ENCODE measurements at regions not wholly inside any gene's neighbourhood (a gene's known extent, or its start where the extent isn't known, plus 50 kb on each side); places are given as distances from the start of the nearest gene placed in this dataset.

DNA sequence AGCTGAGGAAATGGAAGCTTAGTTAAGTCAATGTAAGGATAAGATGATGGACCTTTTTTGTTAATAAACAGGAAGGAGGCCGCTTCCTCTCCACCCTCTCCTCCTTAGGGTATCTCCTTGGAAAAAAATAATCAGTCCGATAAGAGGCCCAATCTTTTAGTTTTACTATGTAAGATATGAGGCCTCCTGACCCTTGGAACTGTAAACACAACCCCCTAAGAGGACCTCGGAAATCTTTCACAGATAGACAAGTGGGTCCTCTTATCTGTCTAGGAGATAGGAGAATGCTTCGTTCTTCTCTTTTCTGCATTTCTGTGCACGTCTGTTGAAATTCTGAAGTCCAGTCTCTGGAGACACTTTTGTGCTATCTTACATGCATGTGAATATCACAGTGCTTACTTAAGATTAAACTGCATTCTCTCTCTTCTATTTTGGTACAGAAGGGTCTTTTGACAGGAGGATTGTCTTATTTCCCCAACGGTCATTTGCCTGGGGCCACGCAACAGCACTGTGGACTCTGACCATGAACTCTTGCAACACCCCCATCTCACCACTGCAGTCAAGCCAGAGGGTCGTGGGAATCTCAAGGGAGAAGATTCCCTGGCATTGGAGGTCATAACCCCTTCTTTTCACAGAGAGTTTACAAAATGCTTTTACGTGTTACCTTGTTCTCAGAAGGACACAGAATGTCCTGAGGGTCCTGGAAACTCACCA, 313.0 kb upstream of the RTL1 start (continued):
- TF ChIP-seq ZNF121 (CRISPR knock-in tag; IDR thresholded peaks at IDR 0.05): no peak
- TF ChIP-seq, protein P1, sequence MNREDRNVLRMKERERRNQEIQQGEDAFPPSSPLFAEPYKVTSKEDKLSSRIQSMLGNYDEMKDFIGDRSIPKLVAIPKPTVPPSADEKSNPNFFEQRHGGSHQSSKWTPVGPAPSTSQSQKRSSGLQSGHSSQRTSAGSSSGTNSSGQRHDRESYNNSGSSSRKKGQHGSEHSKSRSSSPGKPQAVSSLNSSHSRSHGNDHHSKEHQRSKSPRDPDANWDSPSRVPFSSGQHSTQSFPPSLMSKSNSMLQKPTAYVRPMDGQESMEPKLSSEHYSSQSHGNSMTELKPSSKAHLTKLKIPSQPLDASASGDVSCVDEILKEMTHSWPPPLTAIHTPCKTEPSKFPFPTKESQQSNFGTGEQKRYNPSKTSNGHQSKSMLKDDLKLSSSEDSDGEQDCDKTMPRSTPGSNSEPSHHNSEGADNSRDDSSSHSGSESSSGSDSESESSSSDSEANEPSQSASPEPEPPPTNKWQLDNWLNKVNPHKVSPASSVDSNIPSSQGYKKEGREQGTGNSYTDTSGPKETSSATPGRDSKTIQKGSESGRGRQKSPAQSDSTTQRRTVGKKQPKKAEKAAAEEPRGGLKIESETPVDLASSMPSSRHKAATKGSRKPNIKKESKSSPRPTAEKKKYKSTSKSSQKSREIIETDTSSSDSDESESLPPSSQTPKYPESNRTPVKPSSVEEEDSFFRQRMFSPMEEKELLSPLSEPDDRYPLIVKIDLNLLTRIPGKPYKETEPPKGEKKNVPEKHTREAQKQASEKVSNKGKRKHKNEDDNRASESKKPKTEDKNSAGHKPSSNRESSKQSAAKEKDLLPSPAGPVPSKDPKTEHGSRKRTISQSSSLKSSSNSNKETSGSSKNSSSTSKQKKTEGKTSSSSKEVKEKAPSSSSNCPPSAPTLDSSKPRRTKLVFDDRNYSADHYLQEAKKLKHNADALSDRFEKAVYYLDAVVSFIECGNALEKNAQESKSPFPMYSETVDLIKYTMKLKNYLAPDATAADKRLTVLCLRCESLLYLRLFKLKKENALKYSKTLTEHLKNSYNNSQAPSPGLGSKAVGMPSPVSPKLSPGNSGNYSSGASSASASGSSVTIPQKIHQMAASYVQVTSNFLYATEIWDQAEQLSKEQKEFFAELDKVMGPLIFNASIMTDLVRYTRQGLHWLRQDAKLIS (CRISPR knock-in tag; IDR thresholded peaks at IDR 0.05): no peak
- TF ChIP-seq, protein P2, sequence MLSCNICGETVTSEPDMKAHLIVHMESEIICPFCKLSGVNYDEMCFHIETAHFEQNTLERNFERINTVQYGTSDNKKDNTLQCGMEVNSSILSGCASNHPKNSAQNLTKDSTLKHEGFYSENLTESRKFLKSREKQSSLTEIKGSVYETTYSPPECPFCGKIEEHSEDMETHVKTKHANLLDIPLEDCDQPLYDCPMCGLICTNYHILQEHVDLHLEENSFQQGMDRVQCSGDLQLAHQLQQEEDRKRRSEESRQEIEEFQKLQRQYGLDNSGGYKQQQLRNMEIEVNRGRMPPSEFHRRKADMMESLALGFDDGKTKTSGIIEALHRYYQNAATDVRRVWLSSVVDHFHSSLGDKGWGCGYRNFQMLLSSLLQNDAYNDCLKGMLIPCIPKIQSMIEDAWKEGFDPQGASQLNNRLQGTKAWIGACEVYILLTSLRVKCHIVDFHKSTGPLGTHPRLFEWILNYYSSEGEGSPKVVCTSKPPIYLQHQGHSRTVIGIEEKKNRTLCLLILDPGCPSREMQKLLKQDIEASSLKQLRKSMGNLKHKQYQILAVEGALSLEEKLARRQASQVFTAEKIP (CRISPR knock-in tag; IDR thresholded peaks at IDR 0.05; ENCODE audit: borderline replicate concordance): no peak
- TF ChIP-seq, protein P3, sequence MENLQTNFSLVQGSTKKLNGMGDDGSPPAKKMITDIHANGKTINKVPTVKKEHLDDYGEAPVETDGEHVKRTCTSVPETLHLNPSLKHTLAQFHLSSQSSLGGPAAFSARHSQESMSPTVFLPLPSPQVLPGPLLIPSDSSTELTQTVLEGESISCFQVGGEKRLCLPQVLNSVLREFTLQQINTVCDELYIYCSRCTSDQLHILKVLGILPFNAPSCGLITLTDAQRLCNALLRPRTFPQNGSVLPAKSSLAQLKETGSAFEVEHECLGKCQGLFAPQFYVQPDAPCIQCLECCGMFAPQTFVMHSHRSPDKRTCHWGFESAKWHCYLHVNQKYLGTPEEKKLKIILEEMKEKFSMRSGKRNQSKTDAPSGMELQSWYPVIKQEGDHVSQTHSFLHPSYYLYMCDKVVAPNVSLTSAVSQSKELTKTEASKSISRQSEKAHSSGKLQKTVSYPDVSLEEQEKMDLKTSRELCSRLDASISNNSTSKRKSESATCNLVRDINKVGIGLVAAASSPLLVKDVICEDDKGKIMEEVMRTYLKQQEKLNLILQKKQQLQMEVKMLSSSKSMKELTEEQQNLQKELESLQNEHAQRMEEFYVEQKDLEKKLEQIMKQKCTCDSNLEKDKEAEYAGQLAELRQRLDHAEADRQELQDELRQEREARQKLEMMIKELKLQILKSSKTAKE (CRISPR knock-in tag; IDR thresholded peaks at IDR 0.05; ENCODE audit: borderline replicate concordance): no peak
- TF ChIP-seq ZNF354B (CRISPR knock-in tag; IDR thresholded peaks at IDR 0.05): no peak
- no peak for TF ChIP-seq TBP (CRISPR knock-in tag; IDR thresholded peaks at IDR 0.05)
- TF ChIP-seq ZNF282 (IDR thresholded peaks at IDR 0.05; ENCODE audit: partially characterized antibody): no peak
- TF ChIP-seq KDM5B (CRISPR knock-in tag; IDR thresholded peaks at IDR 0.05; ENCODE audit: borderline replicate concordance): no peak
- TF ChIP-seq, protein P4, sequence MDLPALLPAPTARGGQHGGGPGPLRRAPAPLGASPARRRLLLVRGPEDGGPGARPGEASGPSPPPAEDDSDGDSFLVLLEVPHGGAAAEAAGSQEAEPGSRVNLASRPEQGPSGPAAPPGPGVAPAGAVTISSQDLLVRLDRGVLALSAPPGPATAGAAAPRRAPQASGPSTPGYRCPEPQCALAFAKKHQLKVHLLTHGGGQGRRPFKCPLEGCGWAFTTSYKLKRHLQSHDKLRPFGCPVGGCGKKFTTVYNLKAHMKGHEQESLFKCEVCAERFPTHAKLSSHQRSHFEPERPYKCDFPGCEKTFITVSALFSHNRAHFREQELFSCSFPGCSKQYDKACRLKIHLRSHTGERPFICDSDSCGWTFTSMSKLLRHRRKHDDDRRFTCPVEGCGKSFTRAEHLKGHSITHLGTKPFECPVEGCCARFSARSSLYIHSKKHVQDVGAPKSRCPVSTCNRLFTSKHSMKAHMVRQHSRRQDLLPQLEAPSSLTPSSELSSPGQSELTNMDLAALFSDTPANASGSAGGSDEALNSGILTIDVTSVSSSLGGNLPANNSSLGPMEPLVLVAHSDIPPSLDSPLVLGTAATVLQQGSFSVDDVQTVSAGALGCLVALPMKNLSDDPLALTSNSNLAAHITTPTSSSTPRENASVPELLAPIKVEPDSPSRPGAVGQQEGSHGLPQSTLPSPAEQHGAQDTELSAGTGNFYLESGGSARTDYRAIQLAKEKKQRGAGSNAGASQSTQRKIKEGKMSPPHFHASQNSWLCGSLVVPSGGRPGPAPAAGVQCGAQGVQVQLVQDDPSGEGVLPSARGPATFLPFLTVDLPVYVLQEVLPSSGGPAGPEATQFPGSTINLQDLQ (CRISPR knock-in tag; IDR thresholded peaks at IDR 0.05): no peak
- TF ChIP-seq RARA (CRISPR knock-in tag; IDR thresholded peaks at IDR 0.05): peak; percentile 69
- TF ChIP-seq HNF4A (CRISPR knock-in tag; IDR thresholded peaks at IDR 0.05): peak; percentile 83
- no peak for TF ChIP-seq HNRNPK (IDR thresholded peaks at IDR 0.05; ENCODE audit: low read depth, low read length, poor library complexity, severe bottlenecking)
- no peak for TF ChIP-seq ZZZ3 (CRISPR knock-in tag; IDR thresholded peaks at IDR 0.05; ENCODE audit: borderline replicate concordance)
- 0 out of 2 replicates have a peak, but pooled peaks have one; percentile 48 for TF ChIP-seq ZBTB3 (CRISPR knock-in tag; IDR thresholded peaks at IDR 0.05; ENCODE audit: borderline replicate concordance, low read depth)
- TF ChIP-seq ZNF350 (CRISPR knock-in tag; IDR thresholded peaks at IDR 0.05; ENCODE audit: borderline replicate concordance, low read depth): no peak
- no peak for TF ChIP-seq ZFP62 (CRISPR knock-in tag; IDR thresholded peaks at IDR 0.05)
- TF ChIP-seq ZSCAN31 (CRISPR knock-in tag; IDR thresholded peaks at IDR 0.05; ENCODE audit: low read depth): no peak
- TF ChIP-seq FOXK2 (IDR thresholded peaks at IDR 0.05): no peak
- TF ChIP-seq KDM3A (CRISPR knock-in tag; IDR thresholded peaks at IDR 0.05; ENCODE audit: low read depth): no peak
